ENCODE measurements at regions not wholly inside any gene's neighbourhood (a gene's known extent, or its start where the extent isn't known, plus 50 kb on each side); places are given as distances from the start of the nearest gene placed in this dataset.

DNA sequence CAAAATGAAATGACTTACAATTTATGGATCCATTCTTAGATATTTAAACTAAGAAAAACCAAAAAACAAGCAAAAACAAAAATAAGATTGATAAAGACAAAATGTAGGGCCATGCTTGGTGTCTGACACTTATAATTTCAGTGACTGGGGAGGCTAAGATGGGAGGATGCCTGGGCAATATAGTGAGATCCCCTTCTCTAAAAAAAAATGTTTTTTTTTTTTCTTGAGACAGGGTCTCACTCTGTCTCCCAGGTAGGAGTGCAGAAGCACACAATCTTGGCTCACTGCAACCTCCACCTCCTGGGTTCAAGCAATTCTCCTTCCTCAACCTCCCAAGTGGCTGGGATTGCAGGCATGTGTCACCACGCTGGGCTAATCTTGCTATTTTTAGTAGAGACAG lies 92.4 kb downstream of the HFE start:
- TF ChIP-seq, protein P1, sequence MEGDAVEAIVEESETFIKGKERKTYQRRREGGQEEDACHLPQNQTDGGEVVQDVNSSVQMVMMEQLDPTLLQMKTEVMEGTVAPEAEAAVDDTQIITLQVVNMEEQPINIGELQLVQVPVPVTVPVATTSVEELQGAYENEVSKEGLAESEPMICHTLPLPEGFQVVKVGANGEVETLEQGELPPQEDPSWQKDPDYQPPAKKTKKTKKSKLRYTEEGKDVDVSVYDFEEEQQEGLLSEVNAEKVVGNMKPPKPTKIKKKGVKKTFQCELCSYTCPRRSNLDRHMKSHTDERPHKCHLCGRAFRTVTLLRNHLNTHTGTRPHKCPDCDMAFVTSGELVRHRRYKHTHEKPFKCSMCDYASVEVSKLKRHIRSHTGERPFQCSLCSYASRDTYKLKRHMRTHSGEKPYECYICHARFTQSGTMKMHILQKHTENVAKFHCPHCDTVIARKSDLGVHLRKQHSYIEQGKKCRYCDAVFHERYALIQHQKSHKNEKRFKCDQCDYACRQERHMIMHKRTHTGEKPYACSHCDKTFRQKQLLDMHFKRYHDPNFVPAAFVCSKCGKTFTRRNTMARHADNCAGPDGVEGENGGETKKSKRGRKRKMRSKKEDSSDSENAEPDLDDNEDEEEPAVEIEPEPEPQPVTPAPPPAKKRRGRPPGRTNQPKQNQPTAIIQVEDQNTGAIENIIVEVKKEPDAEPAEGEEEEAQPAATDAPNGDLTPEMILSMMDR (IDR thresholded peaks at IDR 0.05; ENCODE audit: low read depth, low read length, poor library complexity, severe bottlenecking) = no peak
- TF ChIP-seq EZH2phosphoT487 (IDR thresholded peaks at IDR 0.05; ENCODE audit: borderline replicate concordance, low read length) = no peak
